ENCODE measurements at regions not wholly inside any gene's neighbourhood (a gene's known extent, or its start where the extent isn't known, plus 50 kb on each side); places are given as distances from the start of the nearest gene placed in this dataset.

GRCh38 chr5:44681906-44682305 lies 126.8 kb upstream of the MRPS30 start:
- Histone ChIP-seq H3K4me3 (ENCODE audit: low read depth in 2 of 2, low read length in 1 of 2) (no peak overlapping the region), H3K4me1 (ENCODE audit: control insufficient read depth in 1 of 2, insufficient read depth in 2 of 2, low read depth in 1 of 2, low read length in 1 of 2) (no peaks in the 10 kb centered on the region), H3K27ac (ENCODE audit: low read depth in 2 of 2, low read length in 1 of 2) (no peak overlapping the region), H3K36me3 (replicated peaks in 1 of 2; ENCODE audit: control insufficient read depth in 1 of 2, insufficient read depth in 2 of 2, low read length in 1 of 2) (no peaks in the 10 kb centered on the region), H3K27me3 (ENCODE audit: insufficient read depth) (no peaks in the 10 kb centered on the region), H3K79me2 (ENCODE audit: insufficient read depth) (no peaks in the 10 kb centered on the region), H4K20me1 (ENCODE audit: insufficient read depth) (no peaks in the 10 kb centered on the region), H2AFZ (ENCODE audit: low read depth) (no peak overlapping the region), H3F3A (replicated peaks; ENCODE audit: insufficient read depth) (no peaks in the 10 kb centered on the region), H3K9me2 (no peaks in the 10 kb centered on the region), H3K9me3 (no peaks in the 10 kb centered on the region), H3K9ac (no peak overlapping the region), H3K4me2 (no peak overlapping the region)
- ChIA-PET POLR2A (no interaction called here), CTCF (no interaction called here)
- TF ChIP-seq NRF1 (IDR thresholded peaks at IDR 0.05; ENCODE audit: low read depth, low read length) (no peak), USF2 (IDR thresholded peaks at IDR 0.05; ENCODE audit: borderline replicate concordance, low read depth, low read length) (no peak), SIN3A (IDR thresholded peaks at IDR 0.05; ENCODE audit: borderline replicate concordance, low read depth, low read length) (no peak), RAD21 (IDR thresholded peaks at IDR 0.05; ENCODE audit: low read length) (no peak), GABPA (IDR thresholded peaks at IDR 0.05; ENCODE audit: low read depth) (no peak), FOXM1 (IDR thresholded peaks at IDR 0.05; ENCODE audit: low read depth) (no peak), MEF2A (IDR thresholded peaks at IDR 0.05; ENCODE audit: borderline replicate concordance, low read depth) (no peak), TCF12 (IDR thresholded peaks at IDR 0.05) (no peak), CTCF (IDR thresholded peaks at IDR 0.05) (no peak), JUND (IDR thresholded peaks at IDR 0.05) (no peak), MXI1 (IDR thresholded peaks at IDR 0.05; ENCODE audit: low read depth, low read length) (no peak), TEAD4 (IDR thresholded peaks at IDR 0.05; ENCODE audit: borderline replicate concordance, insufficient read depth) (no peak)
- TF ChIP-seq, protein P1, sequence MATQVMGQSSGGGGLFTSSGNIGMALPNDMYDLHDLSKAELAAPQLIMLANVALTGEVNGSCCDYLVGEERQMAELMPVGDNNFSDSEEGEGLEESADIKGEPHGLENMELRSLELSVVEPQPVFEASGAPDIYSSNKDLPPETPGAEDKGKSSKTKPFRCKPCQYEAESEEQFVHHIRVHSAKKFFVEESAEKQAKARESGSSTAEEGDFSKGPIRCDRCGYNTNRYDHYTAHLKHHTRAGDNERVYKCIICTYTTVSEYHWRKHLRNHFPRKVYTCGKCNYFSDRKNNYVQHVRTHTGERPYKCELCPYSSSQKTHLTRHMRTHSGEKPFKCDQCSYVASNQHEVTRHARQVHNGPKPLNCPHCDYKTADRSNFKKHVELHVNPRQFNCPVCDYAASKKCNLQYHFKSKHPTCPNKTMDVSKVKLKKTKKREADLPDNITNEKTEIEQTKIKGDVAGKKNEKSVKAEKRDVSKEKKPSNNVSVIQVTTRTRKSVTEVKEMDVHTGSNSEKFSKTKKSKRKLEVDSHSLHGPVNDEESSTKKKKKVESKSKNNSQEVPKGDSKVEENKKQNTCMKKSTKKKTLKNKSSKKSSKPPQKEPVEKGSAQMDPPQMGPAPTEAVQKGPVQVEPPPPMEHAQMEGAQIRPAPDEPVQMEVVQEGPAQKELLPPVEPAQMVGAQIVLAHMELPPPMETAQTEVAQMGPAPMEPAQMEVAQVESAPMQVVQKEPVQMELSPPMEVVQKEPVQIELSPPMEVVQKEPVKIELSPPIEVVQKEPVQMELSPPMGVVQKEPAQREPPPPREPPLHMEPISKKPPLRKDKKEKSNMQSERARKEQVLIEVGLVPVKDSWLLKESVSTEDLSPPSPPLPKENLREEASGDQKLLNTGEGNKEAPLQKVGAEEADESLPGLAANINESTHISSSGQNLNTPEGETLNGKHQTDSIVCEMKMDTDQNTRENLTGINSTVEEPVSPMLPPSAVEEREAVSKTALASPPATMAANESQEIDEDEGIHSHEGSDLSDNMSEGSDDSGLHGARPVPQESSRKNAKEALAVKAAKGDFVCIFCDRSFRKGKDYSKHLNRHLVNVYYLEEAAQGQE (IDR thresholded peaks at IDR 0.05; ENCODE audit: low read depth, low read length): no peak
- DNase-seq: no peak
- 28% methylated on average over 4 of the region's 4 CpGs for WGBS (ENCODE audit: low lambda C conversion rate)

GRCh38 chr5:44679214-44679613 lies 129.5 kb upstream of the MRPS30 start:
- ChIA-PET CTCF (no interaction called here), POLR2A (no interaction called here)
- H3K79me2 ChIP-seq (ENCODE audit: insufficient read depth): no peaks in the 10 kb centered on the region
- H3F3A ChIP-seq (replicated peaks; ENCODE audit: insufficient read depth): no peaks in the 10 kb centered on the region
- no peak for TF ChIP-seq RFX5 (IDR thresholded peaks at IDR 0.05; ENCODE audit: low read length)
- TF ChIP-seq, protein P2, sequence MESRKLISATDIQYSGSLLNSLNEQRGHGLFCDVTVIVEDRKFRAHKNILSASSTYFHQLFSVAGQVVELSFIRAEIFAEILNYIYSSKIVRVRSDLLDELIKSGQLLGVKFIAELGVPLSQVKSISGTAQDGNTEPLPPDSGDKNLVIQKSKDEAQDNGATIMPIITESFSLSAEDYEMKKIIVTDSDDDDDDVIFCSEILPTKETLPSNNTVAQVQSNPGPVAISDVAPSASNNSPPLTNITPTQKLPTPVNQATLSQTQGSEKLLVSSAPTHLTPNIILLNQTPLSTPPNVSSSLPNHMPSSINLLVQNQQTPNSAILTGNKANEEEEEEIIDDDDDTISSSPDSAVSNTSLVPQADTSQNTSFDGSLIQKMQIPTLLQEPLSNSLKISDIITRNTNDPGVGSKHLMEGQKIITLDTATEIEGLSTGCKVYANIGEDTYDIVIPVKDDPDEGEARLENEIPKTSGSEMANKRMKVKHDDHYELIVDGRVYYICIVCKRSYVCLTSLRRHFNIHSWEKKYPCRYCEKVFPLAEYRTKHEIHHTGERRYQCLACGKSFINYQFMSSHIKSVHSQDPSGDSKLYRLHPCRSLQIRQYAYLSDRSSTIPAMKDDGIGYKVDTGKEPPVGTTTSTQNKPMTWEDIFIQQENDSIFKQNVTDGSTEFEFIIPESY (IDR thresholded peaks at IDR 0.05; ENCODE audit: borderline replicate concordance, low read depth): no peak
- no peak overlapping the region for H3K4me3 ChIP-seq (ENCODE audit: low read depth in 2 of 2, low read length in 1 of 2)
- no peaks in the 10 kb centered on the region for H3K27me3 ChIP-seq (ENCODE audit: insufficient read depth)
- H3K27ac ChIP-seq (ENCODE audit: low read depth in 2 of 2, low read length in 1 of 2): no peak overlapping the region
- H3K9me3 ChIP-seq: no peaks in the 10 kb centered on the region
- H3K4me2 ChIP-seq: no peak overlapping the region
- no peaks in the 10 kb centered on the region for H3K4me1 ChIP-seq (ENCODE audit: control insufficient read depth in 1 of 2, insufficient read depth in 2 of 2, low read depth in 1 of 2, low read length in 1 of 2)
- H2AFZ ChIP-seq (ENCODE audit: low read depth): no peak overlapping the region
- no peak overlapping the region for H3K9ac ChIP-seq
- H3K36me3 ChIP-seq (replicated peaks in 1 of 2; ENCODE audit: control insufficient read depth in 1 of 2, insufficient read depth in 2 of 2, low read length in 1 of 2): no peaks in the 10 kb centered on the region
- H3K9me2 ChIP-seq: no peaks in the 10 kb centered on the region
- H4K20me1 ChIP-seq (ENCODE audit: insufficient read depth): no peaks in the 10 kb centered on the region
- DNase-seq: no peak
